NCI-H2107 treated with DMSO at 0.1 percent for 48 hours (cell line): ENCODE measurements at regions not wholly inside any gene's neighbourhood (a gene's known extent, or its start where the extent isn't known, plus 50 kb on each side); places are given as distances from the start of the nearest gene placed in this dataset.

ENCODE experiments used
- DNase-seq: peaks from one replicate; lab custom pipeline; 2025; ENCODE audit not compliant: unreplicated experiment; lab: John Stamatoyannopoulos, UW

DNA sequence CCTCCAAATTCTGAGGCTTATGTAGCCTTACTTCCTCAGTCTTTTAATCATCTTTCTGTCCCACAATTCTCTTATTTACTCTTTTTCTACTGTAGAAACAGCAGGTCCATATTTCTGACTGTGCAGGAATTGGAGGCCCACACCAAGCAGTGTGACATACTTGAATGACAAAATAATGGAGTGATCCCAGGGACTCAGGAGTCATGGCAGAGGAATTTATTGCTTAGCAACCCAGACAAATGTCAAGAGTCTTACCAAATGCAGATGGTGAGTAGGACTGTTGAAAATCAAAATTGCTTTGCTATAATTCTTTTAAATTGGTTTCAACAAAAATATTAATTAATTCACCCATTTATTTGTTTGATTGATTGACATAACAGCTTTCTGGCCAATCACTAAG, 59.9 kb downstream of the HTR1B start:
- DNase-seq: no peak

DNA sequence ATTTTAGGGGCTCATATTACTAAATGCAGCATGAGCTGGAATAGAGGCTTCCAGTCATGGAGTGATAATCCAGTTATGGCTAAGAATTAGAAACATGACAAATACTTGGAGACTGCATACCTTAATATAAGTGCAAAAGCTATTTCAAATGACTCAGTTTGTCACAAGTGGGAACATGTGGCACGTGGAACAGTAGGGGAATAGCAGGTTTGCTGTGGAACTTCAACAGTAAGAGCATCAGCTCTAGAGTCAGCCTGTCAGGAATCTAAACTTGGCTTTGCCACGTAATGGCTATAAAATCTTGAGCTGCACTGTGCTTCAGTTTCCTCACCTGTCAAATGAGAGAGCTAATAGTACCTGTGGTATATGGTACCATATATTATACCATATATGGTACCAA, 62.1 kb downstream of the HTR1B start:
- no peak for DNase-seq

DNA sequence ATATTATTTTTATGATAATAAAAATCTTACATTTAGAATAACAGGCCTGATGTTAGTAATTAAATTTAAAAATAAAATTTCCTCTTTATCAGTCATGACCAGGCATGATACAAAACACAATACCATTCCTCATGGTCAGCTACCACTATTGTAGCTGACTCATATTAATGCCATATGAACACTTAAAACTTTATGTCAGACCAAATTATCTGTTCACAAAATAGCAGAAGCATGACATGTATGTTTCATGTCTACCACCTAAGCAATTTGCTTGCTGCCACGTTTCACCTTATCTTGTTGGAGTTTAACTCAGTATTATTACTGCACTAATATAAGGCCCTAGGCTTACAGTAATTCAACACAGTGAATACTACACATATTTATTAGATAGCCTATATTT, 65.7 kb downstream of the HTR1B start:
- DNase-seq: no peak

DNA sequence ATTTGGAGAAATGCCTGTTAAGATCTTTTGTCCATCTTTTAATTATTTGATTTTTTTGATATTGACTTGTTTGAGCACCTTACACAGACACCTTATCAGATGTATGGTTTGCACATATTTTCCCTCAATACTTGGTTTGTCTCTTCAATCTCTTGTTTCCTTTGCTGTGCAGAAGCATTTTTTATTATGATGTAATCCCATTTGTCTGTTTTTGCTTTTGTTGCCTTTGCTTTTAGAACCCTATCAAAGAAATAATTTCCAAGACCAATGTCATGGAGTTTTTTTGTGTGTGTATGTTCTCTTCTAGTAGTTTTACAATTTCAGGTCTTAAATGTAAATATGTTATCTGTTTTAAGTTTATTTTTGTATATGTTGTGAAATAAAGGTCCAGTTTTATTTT, 73.9 kb downstream of the HTR1B start:
- no peak for DNase-seq

DNA sequence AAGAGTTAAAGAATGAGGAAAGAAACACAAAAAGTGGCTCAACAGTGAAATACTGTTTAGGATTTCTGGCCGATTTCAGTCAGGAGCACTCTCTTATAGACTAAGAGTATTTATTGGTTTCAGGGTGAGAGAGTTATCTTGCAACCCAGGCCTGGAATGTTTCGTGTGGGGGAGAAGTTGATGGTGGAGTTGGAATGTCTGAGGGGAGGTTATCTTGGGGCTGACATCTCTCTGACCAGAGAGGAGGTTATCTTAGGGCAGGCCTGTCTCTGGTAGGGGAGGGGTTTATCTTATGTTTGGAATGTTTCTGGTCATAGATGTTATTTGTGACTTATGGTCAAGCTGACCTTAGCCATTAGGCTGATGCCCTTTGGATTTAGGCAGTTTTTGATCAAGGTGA, 80.3 kb downstream of the HTR1B start:
- no peak for DNase-seq

DNA sequence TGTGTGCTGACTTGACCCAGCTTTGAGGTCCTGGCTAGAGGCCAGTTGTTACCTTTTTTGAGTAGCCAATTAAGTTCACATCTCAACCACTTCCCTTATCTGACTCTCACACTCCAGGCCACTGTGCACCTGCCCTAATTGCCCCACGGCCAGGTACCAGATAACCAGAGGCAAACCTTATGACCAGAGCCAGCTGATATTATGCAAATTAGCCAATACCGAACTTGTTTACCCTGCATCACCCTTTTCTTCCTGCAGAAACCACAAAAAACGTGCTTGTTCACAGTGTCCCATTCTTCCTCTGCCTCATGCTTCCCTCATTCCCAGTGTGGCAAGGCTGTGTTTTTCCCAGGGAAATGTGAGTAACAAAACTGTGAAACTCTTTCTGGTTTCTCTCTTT, 89.3 kb downstream of the HTR1B start:
- DNase-seq: no peak

DNA sequence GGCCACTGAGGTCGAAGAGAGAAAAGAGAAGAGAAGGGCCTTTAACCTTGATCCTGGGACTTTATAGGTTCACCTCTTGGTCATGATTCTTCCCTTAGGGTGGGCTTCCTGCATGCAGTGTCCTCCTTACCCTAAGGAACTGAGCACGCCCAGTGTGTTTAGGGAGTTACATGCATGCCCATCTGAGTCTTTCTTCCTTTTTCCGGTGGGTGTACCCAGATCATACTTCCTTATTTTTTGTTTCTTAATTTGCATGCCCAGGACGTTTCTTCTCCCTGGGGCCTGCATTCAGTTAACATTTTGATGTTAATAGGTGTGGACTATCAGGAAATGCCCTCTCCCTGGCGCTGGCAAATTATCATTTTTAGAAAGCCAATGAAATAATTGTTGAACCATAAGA, 91.5 kb downstream of the HTR1B start:
- DNase-seq: no peak

DNA sequence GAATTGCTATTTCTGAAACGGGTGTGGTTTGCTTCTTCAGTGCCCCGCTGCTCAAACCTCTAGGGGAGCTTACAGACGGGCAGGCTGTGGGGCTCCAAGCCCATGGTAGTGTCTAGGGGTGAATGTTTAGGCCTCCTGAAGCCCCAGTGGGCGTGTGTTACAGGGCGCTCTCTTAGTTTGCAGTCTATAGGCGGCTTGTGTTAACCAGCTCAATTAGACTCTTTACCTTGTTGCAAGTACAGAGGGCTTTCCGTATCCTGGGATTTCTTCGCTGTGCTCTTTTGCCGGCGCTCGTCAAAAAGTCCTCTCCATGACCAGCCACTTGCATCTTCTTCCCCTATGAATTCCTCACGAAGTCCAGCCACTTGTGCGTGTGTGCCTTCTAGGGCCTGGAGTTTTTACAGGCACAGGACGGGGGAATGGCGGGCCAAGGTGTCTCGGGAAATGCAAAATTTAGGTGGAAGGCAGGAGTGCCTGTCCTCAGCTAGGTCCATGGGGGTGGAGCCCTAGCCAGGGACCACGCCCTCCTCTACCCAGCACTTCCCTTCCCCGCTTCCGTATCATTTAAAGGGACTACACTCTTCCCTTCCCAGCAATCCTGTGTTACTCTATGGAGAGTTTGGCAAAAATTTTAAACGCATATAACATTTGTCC, 94.5 kb downstream of the HTR1B start:
- no peak for DNase-seq

DNA sequence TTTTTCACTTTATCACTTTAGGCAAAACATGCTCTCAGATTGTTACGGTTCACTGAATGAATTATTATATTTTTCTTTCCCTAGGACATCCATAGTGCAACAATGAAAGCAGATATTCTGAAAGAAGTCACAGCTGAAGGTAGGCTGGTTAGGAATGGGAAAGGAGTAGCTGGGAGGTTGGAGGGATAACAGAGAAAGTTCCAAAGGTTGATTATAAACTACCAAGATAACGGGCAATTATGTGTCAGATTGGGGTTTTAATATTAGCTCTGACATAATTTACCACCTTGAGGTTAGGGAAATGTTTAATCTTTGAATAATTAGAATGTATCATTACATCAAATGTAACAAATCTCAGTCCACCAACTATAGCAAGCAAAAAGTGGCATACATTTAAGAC, 96.5 kb downstream of the HTR1B start:
- no peak for DNase-seq

DNA sequence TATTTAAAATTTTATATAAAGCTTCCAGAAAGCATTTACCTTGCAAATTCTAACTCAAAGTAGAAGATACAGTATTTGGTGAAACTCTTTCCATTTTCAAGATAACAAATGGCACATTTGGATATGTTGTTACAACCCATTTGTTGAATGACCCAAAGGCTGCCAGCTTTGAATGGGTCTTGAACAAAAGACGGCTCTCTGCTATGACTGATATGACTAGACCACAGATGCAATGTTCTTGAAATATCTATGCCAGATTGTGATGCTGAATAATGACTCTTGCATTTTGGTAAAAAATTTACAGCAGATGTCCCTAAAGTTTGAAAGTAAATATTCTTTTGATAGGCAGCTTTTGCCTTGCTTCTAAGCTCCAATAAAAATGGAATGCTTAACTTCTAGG, 99.6 kb downstream of the HTR1B start:
- no peak for DNase-seq

DNA sequence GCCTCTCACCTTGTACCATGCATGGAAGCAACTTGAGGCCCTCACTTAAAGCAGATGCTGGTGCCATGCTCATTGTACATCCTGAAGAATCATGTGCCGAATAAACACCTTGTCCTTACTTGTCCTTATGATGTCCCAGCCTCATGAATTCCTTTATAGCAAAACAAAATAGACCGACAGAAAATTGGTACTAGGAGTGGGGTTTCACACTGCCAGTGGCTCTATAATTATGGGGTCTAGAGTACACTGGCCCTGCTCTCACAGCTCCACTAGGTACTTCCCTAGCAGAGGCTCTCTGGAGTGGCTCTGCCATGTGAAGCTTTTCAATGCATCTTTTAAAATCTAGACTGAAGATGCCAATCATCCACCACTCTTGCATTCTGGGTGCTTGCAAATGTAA, 101.2 kb downstream of the HTR1B start:
- no peak for DNase-seq

DNA sequence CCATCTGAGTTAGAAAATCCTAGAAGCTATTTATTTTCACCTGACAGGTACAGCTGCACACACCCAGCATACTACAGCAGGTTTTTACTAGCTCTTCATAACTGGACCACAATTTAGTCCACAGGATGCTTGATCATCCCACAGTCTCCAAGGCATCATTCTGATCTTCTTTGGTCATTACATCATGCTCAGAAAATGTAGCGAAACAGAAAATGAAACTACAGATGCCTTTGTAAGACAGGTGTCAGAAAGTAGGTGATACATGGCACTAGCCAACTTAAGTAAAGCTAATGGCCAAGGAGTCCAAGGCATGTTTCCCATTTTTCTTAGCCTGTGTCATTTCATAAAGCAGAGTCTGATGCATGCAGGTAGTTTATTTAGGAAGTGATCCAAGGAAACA, 102.3 kb downstream of the HTR1B start:
- DNase-seq: no peak

DNA sequence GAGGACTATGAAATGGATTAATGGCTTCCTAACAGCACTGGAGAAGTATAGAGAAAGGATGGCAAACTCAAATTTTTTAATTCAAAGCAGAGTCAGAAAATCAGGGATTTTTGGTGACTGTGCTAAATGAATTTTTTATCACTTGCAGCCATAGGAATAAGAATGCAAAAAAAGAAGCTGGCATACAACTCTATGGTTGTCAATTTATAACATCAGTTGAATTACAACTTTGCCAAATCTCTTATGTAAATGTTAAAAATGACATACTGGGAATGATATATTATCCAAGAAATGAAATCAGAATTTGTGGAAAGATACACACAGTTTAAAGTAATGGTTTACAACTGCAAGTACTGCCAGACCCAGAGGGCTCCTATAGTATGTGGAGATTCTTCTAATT, 106.5 kb downstream of the HTR1B start:
- no peak for DNase-seq

DNA sequence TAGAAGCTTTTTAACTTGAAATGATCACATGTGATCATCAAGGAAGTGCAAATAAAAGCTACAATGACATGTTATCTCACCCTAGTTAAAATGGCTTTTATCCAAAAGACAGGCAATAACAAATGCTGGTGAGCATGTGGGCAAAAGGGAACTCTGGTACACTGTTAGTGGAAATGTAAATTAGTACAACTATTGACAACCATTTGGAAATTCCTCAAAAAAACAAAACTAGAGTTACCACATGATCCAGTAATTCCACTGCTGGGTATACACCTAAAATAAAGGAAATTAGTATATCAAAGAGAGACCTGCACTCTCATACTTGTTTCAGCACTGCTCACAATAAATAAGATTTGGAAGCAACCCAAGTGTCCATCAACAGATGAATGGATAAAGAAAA, 108.7 kb downstream of the HTR1B start:
- no peak for DNase-seq

DNA sequence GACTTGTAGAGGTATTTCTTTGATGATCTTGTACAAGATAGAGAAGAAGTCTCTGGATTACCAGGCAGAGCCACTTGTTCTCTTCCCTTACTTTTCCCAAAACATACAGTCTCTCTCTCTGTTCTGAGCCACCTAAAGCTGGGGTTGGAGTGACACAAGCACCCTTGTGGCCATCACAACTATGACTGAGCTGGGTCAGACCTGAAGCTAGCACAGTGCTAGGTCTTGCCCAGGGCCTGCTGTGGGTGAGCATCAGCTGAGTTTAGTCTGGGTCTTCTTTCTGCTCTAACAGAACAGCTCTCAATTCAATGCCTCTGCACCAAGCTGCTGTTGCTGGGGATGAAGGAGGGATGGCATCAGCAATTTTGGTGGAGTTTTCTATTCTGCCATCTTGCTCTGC, 110.2 kb downstream of the HTR1B start:
- no peak for DNase-seq

DNA sequence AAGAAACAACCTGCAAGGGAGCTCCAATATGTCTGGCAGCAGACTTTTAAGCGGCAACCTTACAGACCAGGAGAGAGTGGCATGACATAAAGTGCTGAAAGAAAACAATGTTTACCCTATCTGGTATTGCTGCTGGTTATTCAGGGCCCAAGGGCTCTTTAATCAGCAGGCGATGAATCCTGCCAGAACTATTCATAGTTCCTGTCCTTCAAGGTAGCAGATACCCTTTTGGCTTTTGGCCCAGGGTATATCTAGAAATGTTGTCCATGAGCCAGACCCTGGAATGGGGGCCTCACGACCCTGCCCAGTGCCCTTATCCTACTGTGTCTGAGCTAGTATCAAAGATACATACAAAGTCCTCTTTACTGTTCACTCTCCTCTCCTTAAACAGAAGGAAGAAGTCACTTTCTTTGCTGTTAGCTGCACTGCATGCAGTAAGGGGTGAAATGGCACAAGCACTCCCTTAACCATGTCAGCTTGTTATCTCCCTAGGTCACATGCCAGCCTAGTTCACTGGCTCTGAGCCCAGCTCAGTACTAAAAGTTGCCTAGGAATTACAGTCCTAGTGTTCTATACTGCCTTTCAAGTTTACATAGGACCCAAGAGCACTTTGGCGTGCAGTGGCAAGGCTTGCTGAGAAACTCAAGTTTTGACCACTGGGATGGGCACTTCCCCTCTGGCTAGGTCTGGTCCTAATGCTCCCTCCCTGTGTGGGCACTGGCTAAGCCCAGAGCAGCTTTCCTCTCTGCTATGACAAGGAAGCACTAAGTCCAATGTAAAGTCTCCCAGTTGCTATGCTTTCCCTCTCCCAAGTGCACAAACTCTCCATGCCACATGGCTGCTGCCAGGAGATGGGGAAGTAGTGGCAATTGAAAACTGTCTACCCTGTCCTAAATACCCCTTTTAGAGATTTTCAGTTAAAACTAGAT, 122.0 kb downstream of the HTR1B start:
- DNase-seq: no peak

DNA sequence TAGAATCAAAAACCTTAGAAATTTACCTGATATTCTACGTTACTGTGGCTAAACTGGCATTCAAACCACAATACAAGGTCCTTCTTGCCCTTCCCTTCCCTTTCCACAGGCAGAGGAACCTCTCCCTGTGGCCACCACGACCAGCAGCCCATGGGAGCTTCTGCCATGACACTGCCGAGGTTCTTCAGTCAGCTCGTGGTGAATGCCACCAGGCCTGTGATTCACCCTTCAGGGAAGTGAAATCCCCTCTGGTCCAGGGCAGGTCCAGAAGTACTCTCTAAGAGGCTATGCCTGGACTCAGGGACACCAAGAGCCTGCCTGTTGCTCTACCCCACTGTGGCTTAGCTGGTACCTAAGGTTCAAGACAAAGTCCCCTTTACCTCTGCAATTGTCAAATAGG, 123.0 kb downstream of the HTR1B start:
- no peak for DNase-seq

DNA sequence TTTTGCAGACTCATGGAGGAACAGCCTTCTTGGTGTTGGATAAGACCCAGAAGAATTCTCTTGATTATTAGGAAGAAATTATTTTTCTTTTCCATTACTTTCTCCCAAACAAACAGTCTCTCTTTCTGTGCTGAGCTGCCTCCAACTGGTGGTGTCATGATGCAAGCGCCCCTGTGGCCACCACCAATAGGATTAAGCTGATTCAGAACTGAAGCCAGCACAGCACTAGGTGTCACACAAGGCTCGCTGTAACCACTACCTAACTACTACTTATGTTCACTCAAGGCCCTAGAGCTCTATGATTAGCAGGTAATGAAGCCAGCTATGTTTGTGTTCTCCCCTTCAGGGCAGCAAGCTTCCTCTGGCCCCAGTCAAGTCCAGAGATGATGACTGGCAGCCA, 123.4 kb downstream of the HTR1B start:
- DNase-seq: no peak

DNA sequence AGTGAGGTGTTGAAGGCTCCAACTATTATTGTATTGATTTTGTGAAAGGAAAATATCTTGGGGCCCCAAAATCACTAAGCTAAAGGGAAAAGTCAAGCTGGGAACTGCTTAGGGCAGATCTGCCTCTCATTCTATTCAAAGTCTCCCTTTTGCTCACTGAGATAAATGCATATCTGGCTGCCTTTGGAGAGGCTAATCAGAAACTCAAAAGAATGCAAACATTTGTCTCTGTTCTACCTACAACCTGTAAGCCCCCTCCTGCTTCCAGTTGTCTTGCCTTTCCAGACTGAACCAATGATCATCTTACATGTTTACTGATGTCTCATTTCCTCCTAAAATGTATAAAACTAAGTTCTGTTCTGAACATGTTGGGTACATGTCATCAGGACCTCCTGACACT, 125.9 kb downstream of the HTR1B start:
- DNase-seq: no peak

DNA sequence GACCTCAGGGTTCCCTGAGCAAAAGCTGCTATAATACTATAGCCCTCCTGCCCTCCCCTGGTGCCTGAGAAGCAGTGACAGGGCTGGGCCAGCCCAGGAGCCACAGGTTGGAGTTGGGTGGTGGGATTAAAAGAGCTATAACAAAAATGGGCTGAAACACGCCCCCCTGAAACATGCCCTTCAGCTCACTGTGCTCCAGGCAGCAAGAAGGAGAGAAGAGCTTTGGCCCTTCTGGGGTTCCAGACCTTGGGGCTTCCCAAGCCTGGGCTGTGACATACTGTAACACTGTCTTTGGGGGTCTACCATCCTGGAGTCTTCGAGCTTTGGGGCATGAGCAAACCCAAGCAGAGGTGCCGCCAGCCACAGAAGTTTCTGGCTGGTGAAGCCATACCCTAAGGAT, 129.2 kb downstream of the HTR1B start:
- DNase-seq: no peak

DNA sequence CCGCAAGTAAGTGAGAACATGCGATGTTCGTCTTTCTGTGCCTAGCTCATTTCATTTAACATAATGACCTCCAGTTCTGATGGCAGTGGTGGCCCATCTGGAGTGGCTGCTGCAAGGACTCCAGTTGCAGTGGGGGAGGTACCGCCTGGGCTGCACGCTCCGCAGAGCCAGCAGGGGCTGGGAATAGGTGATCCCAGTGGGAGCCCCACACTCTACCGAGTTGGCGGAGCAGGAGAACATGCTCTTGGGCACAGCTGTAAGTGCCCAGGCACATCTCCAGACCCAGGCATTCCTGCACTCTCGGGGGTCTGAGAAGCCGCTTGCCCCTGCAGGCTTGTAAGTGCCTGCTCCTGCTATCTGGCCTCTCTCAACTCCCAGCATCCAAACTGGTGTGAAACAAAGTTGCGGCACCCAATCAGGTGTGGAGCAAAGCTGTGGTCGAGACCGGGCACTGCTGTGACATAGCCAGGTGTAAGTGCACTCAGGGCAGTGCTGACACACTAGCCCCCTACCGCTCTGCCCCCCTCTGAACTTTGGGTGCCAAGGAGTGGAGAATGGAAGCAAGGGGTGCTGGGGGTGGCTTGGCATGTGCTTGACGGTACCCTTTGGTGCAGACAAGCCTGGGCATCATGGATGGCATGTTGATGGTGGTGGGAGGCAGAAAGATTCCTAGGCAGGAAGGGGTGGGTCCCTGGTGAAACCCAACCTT, 130.2 kb downstream of the HTR1B start:
- DNase-seq: no peak

DNA sequence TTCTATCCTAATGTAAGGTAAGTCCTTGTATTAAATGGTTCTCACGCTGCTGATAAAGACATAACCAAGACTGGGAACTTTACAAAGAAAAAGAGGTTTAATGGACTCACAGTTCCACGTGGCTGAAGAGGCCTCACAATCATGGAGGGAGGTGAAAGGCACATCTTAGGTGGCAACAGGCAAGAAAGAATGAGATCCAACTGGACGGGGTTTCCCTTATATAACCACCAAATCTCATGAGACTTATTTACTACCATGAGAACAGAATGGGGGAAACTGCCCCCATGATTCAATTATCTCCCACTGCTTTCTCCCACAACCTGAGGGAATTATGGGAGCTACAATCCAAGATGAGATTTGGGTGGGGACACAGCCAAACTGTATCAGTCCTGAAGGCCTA, 136.6 kb downstream of the HTR1B start:
- no peak for DNase-seq
